ENCODE measurements at regions not wholly inside any gene's neighbourhood (a gene's known extent, or its start where the extent isn't known, plus 50 kb on each side); places are given as distances from the start of the nearest gene placed in this dataset.

- TF ChIP-seq CTCF (IDR thresholded peaks at IDR 0.05 in 8 of 11, conservative IDR thresholded peaks at IDR 0.05 in 3 of 11) (no peak), POLR2AphosphoS5 (IDR thresholded peaks at IDR 0.05) (no peak)
These were observed 330.3 kb downstream of the C11orf87 start for GRCh38 chr11:109752212-109752825.

Measured in spleen (tissue), 7 donors.